ENCODE measurements at regions not wholly inside any gene's neighbourhood (a gene's known extent, or its start where the extent isn't known, plus 50 kb on each side); places are given as distances from the start of the nearest gene placed in this dataset.
A peak's percentile ranks its signal among the peaks of the same experiment; 100 is the strongest.

GRCh38 chr14:94906991-94907587 lies 137.2 kb upstream of the GSC start:
- Histone ChIP-seq H3F3A (ENCODE audit: low read depth) (peaks cover 27% of the 10 kb centered on the region), H3K4me2 (no peak overlapping the region), H4K20me1 (ENCODE audit: low read depth) (no peaks in the 10 kb centered on the region), H3K27ac (no peak overlapping the region), H3K4me3 (no peak overlapping the region), H3K36me3 (no peaks in the 10 kb centered on the region), H3K4me1 (no peaks in the 10 kb centered on the region), H3K27me3 (peaks cover 29% of the 10 kb centered on the region), H3K9ac (no peak overlapping the region), H3K79me2 (ENCODE audit: low read depth) (no peaks in the 10 kb centered on the region), H2AFZ (replicated peaks) (no peak overlapping the region), H3K9me3 (ENCODE audit: low read depth) (no peaks in the 10 kb centered on the region)
- no peak for TF ChIP-seq EZH2 (IDR thresholded peaks at IDR 0.05)
- TF ChIP-seq CTCF (IDR thresholded peaks at IDR 0.05) = no peak
- no peak for TF ChIP-seq EZH2phosphoT487 (IDR thresholded peaks at IDR 0.05)
- H3K9me3 Mint-ChIP-seq = peaks cover 6% of the 10 kb centered on the region
- H3K27me3 Mint-ChIP-seq (ENCODE audit: insufficient read depth, low read depth) = peaks cover 11% of the 10 kb centered on the region
- no peak overlapping the region for H3K27ac Mint-ChIP-seq
- DNase-seq (ENCODE audit: low spot score) = no peak
- H3K36me3 Mint-ChIP-seq = no peaks in the 10 kb centered on the region
- H3K4me1 Mint-ChIP-seq = peaks cover 13% of the 10 kb centered on the region
- no peak overlapping the region for H3K4me3 Mint-ChIP-seq

- Histone ChIP-seq H3K27ac (no peak overlapping the region), H3K27me3 (peaks cover 34% of the 10 kb centered on the region), H3K36me3 (no peaks in the 10 kb centered on the region), H2AFZ (replicated peaks) (no peak overlapping the region), H4K20me1 (ENCODE audit: low read depth) (no peaks in the 10 kb centered on the region), H3K9me3 (ENCODE audit: low read depth) (no peaks in the 10 kb centered on the region), H3K4me1 (no peaks in the 10 kb centered on the region), H3F3A (ENCODE audit: low read depth) (peaks cover 27% of the 10 kb centered on the region), H3K9ac (no peak overlapping the region), H3K79me2 (ENCODE audit: low read depth) (no peaks in the 10 kb centered on the region), H3K4me2 (no peak overlapping the region), H3K4me3 (no peak overlapping the region)
- no peak overlapping the region for H3K27ac Mint-ChIP-seq
- no peak overlapping the region for H3K4me3 Mint-ChIP-seq
- TF ChIP-seq EZH2phosphoT487 (IDR thresholded peaks at IDR 0.05) (no peak), CTCF (IDR thresholded peaks at IDR 0.05) (no peak), EZH2 (IDR thresholded peaks at IDR 0.05) (no peak)
- peaks cover 13% of the 10 kb centered on the region for H3K4me1 Mint-ChIP-seq
- no peaks in the 10 kb centered on the region for H3K36me3 Mint-ChIP-seq
- H3K27me3 Mint-ChIP-seq (ENCODE audit: insufficient read depth, low read depth) = peaks cover 11% of the 10 kb centered on the region
- H3K9me3 Mint-ChIP-seq = peaks cover 6% of the 10 kb centered on the region
- no peak for DNase-seq (ENCODE audit: low spot score)
Observed at GRCh38 chr14:94906577-94906976, 136.7 kb upstream of the GSC start.

GRCh38 chr14:94904636-94905035 lies 134.7 kb upstream of the GSC start:
- Histone ChIP-seq H3K36me3 (no peaks in the 10 kb centered on the region), H3K9me3 (ENCODE audit: low read depth) (no peaks in the 10 kb centered on the region), H3K4me3 (no peak overlapping the region), H3K4me2 (no peak overlapping the region), H3K9ac (no peak overlapping the region), H3F3A (ENCODE audit: low read depth) (peaks cover 27% of the 10 kb centered on the region), H3K27me3 (peaks cover 52% of the 10 kb centered on the region), H3K79me2 (ENCODE audit: low read depth) (no peaks in the 10 kb centered on the region), H4K20me1 (ENCODE audit: low read depth) (no peaks in the 10 kb centered on the region), H3K27ac (peak overlapping the region; percentile 52), H2AFZ (replicated peaks) (no peak overlapping the region), H3K4me1 (no peaks in the 10 kb centered on the region)
- TF ChIP-seq CTCF (IDR thresholded peaks at IDR 0.05) (no peak), EZH2phosphoT487 (IDR thresholded peaks at IDR 0.05) (no peak), EZH2 (IDR thresholded peaks at IDR 0.05) (no peak)
- Mint-ChIP-seq H3K27ac (no peak overlapping the region), H3K9me3 (no peaks in the 10 kb centered on the region), H3K27me3 (ENCODE audit: insufficient read depth, low read depth) (peaks cover 11% of the 10 kb centered on the region), H3K36me3 (no peaks in the 10 kb centered on the region), H3K4me3 (no peak overlapping the region), H3K4me1 (peaks cover 13% of the 10 kb centered on the region)
- DNase-seq (ENCODE audit: low spot score) = peak; percentile 32

Measured in neural progenitor cell (in vitro differentiated cells).